Ammon's horn (tissue), 1 donor: ENCODE measurements at regions not wholly inside any gene's neighbourhood (a gene's known extent, or its start where the extent isn't known, plus 50 kb on each side); places are given as distances from the start of the nearest gene placed in this dataset.
"Not testable (repeated sequence)": the region's sequence is repeated elsewhere in the genome, so short reads cannot be mapped to it uniquely, and the experiment has no call there.

Experiments used
- DNase-seq: peaks from one replicate; pipeline ENCODE4 v3.0.0-alpha.2; 2016; ENCODE audit warnings: low spot score

DNA sequence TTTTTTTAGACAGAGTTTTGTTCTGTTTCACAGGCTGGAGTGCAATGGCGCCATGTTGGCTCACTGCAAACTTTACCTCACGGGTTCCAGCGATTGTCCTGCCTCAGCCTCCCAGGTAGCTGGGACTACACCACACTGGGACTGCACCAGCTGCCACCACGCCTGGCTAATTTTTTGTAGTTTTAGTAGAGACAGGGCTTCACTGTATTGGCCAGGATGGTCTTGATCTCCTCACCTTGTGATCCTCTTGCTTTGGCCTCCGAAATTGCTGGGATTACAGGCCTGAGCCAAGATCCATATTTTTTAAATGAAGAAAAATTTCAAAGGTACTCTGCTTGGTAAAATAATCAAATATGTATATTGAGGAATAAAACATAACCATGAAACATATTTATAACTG lies 195.8 kb upstream of the TPTE start:
- peak; percentile 92 for DNase-seq

DNA sequence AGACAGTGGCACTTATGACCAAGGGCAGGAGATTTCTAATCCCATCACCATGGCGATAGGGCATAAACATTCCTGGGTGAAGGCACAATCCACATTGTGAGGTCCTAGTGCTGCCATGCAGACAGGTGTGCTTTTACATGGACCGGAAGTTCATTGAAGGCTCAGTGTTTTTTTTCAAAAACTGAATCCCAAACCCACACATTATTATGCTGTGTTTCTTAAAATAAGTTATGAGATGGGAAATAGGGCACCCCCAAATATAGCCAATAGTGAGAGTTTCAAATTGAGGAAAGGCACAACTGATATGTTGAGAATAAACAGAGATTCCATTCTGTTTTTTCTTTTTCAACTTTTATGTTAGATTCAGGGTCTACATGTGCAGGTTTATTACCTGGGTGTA lies 195.2 kb upstream of the TPTE start:
- DNase-seq = not testable (repeated sequence)

DNA sequence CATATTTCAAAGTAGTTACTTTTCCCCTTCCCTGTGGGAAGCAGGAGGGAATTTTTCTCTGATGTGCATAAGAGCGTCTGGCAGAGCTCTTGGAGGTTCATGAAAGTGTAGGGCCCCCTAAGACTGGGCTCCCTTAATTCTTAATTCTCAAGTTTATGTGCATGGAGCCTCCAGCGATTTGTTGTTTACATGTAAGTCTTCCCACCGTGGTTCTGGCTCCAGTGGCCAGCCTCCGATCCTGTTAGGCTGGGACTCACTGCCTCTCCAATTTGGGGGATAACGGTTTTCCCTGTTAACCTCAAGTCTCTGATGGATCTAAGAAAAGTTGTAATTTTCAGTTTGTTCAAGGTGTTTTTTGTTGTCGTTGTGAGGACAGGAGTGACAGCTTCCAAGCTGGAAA lies 192.7 kb upstream of the TPTE start:
- not testable (repeated sequence) for DNase-seq

DNA sequence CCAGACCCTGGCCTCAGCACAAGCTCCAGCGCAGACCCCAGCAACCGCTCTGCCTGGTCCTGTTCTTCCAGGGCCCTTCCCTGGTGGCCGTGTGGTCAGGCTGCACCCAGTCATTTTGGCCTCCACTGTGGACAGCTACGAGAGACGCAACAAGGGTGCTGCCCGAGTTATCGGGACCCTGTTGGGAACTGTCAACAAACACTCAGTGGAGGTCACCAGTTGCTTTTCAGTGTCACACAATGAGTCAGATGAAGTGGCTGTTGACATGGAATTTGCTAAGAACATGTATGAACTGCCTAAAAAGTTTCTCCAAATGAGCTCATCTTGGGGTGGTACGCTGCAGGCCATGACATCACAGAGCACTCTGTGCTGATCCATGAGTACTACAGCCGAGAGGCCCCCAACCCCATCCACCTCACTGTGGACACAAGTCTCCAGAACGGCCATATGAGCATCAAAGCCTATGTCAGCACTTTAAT lies 190.7 kb upstream of the TPTE start:
- not testable (repeated sequence) for DNase-seq

DNA sequence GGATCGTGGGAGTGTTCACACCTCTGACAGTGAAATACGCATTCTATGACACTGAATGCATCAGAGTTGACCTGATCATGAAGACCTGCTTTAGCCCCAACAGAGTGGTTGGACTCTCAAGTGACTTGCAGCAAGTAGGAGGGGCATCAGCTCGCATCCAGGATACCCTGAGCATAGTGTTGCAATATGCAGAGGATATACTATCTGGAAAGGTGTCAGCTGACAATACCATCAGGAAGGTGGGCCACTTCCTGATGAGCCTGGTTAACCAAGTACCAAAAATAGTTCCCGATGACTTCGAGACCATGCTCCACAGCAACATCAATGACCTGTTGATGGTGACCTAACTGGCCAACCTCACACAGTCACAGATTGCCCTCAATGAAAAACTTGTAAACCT lies 190.2 kb upstream of the TPTE start:
- DNase-seq = not testable (repeated sequence)

DNA sequence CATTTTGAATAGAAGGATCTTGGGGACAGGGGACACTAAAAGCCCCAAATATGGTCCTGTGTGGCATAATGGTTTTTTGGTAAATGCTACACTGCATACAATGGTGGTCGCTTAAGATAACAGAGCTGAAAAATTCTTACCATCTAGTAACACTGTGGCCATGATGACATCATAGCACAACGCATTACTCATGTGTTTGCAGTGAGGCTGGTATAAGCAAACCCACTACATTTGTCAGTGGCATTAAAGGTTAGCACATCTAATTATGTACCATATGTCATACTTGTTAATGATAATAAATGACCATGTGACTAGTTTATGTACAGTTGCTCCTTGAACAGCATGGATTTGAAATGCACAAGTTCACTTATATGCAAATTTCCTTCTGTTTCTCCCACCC lies 188.4 kb upstream of the TPTE start:
- not testable (repeated sequence) for DNase-seq

DNA sequence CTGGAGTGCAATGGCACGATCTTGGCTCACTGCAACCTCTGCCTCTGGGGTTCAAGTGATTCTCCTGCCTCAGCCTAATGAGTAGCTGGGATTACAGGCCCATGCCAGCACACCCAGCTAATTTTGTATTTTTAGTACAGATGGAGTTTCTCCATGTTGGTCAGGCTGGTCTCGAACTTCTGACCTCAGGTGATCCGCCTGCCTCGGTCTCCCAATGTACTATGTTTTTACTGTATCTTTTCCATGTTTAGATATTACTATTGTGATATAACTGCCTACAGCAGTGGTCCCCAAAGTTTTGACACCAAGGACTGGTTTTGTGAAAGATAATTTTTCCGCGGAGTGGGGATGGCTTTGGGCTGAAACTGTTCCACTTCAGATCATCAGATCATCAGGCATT lies 187.0 kb upstream of the TPTE start:
- not testable (repeated sequence) for DNase-seq

DNA sequence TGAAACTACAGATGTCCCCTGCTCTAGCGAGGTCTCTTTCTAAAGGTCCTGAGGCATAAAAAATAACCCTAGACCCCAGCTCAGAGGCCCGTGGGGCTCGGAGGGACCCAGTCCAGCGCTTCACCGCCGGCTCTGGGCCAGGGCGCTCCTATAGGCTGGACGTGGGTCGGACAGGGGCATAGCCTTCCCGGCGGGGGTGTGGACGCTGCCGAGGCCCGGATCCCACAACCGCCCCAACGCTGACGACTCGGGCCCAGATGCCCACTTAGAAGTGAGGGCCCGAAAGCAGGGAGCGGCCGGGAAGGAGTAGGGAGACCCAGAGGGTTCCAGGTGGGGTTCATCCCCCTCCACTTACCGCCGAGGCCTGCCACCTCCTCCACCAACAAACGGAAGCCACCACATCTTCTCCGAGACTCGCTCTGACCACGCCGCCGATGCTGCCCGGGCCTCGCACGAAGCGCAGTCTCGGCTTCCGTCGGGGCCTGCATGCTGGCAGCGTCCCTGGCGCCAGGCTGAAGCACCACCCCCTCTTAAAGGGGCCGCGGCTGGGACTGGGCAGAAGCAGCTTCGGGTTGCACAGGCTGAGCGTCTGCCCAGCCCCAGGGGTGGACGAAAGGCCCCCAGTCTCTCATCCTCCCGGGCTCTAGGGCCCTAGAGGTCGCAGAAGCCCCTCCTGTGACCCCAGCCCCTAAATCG lies 179.0 kb upstream of the TPTE start:
- DNase-seq = not testable (repeated sequence)

DNA sequence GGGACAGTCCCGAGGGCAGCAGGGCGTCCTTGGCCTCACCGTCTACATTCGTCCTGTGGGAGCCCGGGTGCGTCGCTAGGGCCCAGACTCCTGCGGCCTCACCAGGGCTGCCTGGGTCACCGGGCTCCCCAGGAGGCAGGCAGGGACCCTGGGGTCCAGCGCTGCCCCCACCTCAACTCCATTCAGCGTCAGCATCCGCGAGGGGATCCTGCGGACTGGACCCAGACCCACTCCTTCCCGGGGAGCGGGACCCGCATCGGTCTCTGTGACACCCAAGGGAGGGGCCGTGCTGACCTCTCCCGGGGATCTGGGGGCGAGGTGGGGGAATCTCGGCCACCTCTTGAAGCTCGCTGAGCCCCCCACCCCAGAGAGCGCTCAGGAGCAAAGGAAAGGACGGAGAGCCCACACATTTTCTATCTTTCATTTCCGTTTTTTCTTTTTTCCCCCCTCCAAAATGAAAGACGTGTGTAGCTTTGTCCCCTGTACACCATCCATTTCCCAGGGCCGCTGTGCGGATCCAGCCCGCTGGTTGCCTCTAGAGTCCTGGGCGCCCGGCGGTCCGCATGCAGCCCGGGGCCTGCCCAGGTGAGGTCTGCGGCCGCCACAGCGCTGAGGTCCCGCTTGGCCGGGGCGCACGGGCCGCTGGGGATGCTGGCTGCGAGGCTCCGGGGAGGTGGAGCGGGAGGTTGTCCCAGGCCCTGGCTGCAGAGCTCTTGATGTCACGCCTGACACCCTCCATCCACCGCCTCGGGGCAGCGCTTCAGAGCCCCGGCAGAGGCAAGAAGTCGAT lies 178.0 kb upstream of the TPTE start:
- DNase-seq = not testable (repeated sequence)

DNA sequence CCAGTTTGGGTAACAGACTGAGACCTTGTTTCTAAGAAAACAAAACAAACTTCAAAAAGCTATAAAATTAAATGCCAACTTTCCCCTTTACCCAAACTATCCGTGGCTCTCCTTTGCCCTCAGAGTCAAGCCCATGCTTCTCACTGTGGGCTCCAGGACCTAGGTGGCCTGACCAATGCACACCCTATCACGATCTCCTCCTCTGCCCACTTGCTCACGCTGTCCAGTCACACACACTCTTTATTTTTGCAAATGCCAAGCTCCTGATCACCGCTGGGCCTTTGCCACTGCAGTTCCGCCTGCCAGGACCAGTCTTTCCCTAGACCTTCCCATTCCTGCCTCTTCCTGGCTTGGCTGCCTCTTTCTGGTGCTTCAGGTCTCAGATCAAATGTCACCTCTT lies 177.1 kb upstream of the TPTE start:
- not testable (repeated sequence) for DNase-seq

DNA sequence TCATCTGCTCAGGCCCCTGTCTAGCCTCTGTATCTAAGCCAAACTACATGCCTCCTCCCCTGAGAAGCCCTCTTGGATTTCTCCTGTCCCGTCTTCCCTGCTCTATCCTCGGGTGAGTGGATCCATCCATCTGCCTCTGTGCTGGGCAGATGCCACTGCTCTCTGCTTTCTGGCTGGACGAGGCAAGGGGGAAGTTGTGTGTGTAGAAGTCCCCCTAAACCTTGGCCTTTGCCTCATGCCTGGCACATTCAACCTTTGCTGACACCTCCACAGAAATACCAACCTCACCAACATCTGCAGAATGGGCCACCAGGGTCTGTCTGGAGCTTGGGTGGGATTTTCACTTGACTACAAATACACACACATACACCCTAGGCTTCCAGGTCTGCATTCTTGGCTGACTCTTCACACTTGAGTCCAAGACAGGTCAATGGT lies 176.2 kb upstream of the TPTE start:
- not testable (repeated sequence) for DNase-seq

DNA sequence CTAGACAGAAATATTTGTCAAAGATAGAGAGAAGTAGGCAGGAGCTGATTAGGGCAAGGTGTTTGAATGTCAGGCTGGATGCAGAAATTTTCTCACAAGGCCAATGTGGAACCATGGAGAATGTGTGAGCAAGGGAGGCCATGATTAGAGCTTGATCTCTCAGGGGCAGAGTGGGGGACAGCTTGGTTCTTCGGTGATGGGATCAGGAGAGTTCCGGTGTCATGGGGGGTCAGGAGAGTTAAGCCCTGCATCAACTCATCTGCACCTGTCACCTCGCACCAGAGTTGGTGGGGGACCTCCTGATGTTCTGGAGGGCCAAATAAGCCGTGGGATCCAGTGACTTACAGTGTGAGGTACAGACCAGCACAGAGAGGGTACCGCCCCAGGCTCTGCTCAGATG lies 175.1 kb upstream of the TPTE start:
- DNase-seq = not testable (repeated sequence)

DNA sequence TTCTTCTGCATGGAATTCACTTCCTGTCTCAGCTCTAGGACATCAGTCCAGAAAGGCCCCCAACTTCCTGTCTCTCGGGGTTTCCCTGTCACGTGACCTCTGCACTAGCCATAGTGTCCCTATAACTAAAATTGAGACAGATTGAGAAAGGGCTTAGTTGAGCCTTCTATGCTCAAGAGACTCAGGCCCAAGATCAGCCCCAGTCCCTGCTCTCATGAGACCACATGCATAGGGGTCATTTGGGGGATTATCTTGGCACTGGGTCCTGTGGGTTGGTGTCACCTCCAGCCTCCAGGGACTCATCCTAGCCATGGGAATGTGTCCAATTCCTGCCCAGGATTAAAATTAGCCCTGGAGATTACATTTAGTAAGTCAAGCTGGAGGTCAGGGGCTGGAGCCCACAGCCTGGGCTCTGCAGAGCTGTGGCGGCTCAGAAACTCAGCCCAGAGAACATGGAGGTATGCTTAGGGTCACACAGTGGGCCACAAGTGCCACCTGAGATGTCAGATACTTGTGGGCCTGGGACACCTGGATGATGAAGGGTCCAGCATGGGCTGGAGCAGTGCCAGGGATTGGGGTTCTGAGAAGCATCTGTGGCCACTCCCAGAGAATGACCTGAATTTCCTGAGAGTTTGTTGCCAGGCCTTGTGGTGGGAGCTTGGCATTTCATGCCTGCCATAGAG lies 174.3 kb upstream of the TPTE start:
- DNase-seq = not testable (repeated sequence)

DNA sequence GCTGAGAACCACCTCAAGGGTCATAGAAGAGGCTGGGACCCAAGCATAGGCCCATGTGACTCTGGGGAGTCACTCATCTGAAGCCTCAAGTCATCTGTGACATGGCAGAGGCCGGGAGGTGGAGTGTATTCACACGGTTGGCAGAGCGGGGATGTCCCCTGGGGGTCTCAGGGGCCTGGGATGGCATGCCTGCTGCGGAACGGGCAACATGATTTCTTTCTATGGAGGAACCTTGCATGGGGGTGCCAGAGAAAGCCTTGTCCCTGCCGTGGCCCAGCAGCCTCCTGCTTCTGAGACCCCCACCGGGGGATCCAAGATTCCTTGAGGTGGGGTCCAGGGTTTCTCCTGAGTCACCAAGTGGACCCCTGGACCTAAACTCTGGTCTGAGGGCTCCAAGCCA lies 173.7 kb upstream of the TPTE start:
- not testable (repeated sequence) for DNase-seq

DNA sequence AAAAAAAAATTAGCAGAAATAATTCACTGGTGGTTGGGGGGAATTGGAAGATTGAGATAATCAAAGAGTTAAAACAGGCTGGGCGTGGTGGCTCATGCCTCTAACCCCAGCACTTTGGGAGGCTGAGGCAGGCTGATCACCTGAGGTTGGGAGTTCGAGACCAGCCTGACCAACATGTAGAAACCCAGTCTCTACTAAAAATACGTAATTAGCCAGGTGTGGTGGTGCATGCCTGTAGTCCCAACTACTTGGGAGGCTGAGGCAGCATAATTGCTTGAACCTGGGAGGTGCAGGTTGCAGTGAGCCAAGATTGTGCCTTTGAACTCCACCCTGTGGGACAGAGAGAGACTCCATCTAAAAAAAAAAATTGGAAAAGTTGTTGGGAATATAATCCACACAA lies 173.2 kb upstream of the TPTE start:
- DNase-seq = not testable (repeated sequence)

DNA sequence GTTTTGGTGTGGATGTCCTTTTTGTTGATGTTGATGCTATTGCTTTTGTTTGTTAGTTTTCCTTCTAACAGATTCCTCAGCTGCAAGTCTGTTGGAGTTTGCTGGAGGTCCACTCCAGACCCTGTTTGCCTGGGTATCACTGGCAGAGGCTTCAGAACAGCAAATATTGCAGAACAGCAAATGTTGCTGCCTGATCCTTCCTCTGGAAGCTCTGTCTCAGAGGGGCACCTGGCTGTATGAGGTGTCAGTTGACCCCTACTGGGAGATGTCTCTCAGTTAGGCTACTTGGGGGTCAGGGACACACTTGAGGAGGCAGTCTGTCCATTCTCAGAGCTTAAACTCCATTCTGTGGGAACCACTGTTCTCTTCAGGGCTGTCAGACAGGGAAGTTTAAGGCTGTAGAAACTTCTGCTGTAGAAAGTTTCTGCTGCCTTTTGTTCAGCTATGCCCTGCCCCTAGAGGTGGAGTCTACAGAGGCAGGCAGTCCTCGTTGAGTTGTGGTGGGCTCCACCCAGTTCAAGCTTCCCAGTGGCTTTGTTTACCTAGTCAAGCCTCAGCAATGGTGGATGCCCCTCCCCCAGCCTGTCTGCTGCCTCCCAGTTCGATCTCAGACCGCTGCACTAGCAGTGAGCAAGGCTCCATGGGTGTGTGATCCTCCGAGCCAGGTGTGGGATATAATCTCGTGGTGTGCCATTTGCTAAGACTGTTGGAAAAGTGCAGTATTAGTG lies 166.4 kb upstream of the TPTE start:
- not testable (repeated sequence) for DNase-seq

DNA sequence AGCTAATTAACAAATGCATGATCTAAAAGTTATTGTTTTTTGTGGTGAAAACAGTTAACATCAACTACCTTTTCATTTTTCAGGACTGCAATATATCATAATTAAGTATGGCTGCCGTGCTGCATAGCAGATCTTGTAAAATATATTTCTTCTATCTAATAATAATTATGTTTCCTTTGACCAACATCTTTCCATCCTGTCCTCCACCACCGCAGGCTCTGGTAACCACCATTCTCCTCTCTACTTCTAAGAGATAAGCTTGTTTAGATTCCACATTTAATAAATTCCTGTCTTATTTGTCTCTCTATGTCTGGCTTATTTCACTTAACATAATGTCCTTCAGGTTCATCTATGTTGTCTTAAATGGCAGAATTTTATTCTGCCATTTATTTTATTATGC lies 162.3 kb upstream of the TPTE start:
- not testable (repeated sequence) for DNase-seq

DNA sequence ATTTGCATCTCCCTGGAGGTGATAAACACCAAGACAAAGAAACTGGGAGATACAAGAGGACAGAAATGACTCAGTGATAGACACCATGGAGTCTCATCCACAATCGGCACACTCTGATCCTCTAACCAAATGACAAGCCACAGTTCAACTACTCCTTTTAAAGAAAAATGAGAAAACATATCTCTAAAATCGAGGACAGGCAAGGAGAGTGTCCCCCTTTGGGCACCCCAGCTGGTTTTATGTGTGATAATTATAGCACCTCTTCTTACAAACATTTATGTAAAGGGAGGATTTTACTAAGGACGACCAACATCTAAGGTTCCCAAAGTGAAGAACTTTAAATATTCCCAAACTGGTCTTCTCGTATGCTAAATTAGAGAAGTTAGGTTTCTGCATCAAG lies 161.5 kb upstream of the TPTE start:
- not testable (repeated sequence) for DNase-seq

DNA sequence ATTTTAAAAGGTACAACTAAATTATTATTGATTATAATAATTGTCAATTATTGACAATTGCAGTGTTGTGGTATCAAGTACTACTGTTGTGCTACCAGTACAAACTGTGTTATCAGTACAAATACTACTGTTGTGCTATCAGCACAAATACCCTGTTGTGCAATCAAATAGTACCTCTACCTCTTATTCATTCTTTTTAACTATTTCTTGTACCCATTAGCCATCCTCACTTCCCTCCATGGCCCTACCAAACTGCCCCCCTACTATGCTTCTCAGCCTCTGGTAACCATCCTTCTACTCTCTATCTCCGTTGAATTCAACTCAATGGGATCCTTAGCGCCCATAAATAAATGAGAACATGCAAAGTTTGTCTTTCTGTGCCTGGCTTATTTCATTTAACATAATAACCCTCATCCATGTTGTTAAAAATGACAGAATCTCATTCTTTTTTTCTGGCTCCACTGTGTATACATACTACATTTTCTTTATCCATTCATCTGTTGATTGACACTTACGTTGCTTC lies 160.1 kb upstream of the TPTE start:
- not testable (repeated sequence) for DNase-seq

DNA sequence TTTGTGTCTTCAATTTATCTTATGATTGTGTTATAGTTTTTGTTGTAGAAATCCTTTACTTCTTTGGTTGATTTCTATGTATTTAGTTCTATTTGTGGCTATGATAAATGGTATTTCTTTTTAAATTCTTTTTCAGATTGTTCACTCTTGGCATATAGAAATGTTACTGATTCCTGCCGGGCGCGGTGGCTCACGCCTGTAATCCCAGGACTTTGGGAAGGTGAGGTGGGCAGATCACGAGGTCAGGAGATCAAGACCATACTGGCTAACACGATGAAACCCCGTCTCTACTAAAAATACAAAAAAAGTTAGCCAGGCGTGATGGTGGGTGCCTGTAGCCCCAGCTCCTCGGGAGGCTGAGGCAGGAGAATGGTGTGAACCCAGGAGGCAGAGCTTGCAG lies 158.6 kb upstream of the TPTE start:
- not testable (repeated sequence) for DNase-seq

DNA sequence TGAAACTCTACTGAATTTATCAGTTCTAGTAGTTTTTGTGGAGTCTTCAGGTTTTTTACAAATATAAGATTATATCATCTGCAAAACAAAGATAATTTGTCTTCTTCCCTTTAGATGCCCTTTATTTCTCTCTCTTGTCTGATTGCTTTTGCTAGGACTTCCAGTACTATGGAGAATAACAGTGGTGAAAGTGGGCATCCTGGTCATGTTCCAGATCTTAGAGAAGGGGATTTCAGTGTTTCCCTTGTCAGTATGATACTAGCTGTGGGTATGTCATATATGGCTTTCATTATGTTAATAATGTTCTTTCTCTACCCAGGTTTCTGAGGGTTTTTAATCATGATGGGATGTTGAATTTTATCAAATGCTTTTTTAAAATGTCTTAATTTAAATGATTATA lies 158.1 kb upstream of the TPTE start:
- DNase-seq = not testable (repeated sequence)

DNA sequence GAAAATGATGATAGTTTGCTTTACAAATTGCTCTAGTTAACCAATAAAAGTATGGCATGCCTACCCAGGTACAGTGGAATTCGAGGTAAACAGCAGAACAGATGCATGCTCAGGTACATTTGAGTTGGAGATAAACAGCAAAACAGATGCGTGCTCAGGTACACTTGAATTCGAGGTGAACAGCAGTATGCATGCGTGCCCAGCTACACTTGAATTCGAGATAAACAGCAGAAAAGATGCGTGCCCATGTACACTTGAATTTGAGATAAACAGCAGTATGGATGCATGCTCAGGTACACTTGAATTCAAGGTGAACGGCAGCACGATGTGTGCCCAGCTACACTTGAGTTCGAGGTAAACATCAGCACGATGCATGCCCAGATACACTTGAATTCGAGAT lies 155.2 kb upstream of the TPTE start:
- DNase-seq = not testable (repeated sequence)
